Umbilical cord (tissue), 1 donor: ENCODE measurements at regions not wholly inside any gene's neighbourhood (a gene's known extent, or its start where the extent isn't known, plus 50 kb on each side); places are given as distances from the start of the nearest gene placed in this dataset.
"Not testable (repeated sequence)": the region's sequence is repeated elsewhere in the genome, so short reads cannot be mapped to it uniquely, and the experiment has no call there.

ENCODE experiments used
- DNase-seq: peaks from one replicate; pipeline ENCODE4 v3.0.0-alpha.2; 2015; ENCODE audit warnings: low spot score

GRCh38 chrY:16715278-16715677 lies 1164.7 kb downstream of the CDY2B start:
- no peak for DNase-seq

DNA sequence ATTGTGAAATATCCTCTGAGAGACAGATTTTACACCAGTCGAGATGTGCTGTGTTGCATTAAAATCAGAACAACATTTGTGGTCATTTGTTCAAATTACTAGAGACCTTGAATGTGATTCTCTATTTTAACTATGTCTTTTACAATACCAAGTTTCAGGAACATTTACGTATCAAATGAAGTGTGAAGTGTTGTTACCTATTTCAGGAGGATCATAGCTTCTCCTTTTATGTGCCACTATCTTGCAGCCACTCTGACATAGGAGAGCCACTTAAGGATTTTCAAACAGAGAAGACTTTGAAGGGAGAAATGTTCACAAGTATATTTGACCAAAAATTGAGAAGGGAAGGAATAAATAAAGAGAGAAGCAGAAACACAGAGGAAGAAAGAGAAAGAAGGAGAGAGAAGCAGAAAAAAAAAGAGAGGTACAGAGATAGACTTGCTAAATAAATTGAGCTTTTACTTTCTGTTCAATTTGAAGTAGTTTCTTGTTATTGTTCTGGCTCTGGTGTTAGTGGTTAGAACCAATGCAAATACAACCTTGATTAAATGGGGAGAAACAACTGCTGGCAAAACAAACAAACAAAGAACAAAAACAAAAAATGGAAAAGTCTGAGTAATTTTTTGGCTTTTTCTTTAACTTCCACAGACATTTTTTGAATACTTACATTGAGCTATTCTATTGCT lies 1206.8 kb downstream of the CDY2B start:
- DNase-seq = no peak

DNA sequence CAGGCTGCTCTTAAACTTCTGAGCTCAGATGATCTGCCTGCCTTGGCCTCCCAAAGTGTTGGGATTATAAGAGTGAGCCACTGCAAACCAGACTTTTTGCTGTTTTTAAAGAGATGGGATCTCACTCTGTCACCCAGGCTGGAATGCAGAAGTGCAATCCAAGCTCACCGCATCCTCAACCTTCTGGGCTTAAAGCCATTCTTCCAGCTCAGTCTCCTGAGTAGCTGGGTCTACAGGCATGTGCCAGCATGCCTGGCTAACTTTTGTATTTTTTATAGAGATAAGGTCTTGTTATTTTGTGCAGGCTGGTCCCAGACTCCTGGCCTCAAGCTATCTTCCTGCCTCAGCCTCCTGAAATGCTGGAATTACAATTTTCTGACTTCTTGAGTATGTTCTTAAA lies 1211.6 kb downstream of the CDY2B start:
- peak; percentile 13 for DNase-seq

GRCh38 chrY:16662741-16663140 lies 1217.3 kb downstream of the CDY2B start:
- DNase-seq = no peak

- no peak for DNase-seq
Observed at GRCh38 chrY:16659340-16659739, 1220.7 kb downstream of the CDY2B start.

GRCh38 chrY:16653971-16654370 lies 1226.0 kb downstream of the CDY2B start:
- DNase-seq = no peak

DNA sequence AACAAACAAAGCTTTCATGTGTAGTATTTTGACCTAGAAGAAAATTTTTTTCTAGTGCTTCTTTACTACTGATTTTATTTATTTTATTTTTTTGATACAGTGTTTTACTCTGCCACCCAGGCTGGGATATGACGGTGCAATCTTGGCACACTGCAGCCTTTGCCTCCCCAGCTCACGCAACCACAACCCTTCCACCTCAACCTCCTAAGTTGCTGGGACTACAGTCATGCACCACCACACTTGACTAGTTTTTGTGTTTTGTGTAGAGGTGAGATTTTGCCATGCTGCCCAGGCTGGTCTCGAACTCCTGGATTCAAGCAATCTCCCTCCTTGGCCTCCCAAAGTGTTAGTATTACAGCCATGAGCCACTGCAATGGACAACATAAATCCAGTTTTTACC lies 1234.0 kb downstream of the CDY2B start:
- no peak for DNase-seq

- no peak for DNase-seq
Observed at GRCh38 chrY:16645449-16645848, 1234.6 kb downstream of the CDY2B start.

GRCh38 chrY:16644270-16644800 lies 1235.7 kb downstream of the CDY2B start:
- no peak for DNase-seq

DNA sequence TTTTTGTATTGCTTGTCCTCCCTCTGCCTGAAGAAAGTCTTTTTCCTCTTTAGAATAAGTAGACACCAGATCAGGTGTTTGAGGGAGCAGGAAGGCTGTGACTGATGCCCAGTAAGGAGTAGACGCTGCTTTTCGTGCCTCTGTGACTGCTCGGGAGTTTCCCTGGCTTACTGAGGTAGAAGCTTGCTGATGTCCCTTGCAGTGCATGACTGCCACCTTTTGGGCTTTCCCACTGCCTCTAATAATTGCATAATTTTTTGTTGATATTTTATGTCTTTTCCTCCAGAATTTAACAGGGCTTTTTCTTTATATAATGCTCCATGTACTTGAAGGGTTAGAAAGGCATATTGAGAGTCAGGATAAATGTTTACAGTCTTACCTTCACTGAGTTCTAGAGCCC lies 1240.2 kb downstream of the CDY2B start:
- peak; percentile 17 for DNase-seq

GRCh38 chrY:16638743-16639142 lies 1241.3 kb downstream of the CDY2B start:
- not testable (repeated sequence) for DNase-seq

GRCh38 chrY:16636254-16636653 lies 1243.8 kb downstream of the CDY2B start:
- no peak for DNase-seq

- DNase-seq = no peak
Observed at GRCh38 chrY:16629146-16629545, 1250.9 kb downstream of the CDY2B start.

GRCh38 chrY:16627122-16627521 lies 1252.9 kb downstream of the CDY2B start:
- no peak for DNase-seq

DNA sequence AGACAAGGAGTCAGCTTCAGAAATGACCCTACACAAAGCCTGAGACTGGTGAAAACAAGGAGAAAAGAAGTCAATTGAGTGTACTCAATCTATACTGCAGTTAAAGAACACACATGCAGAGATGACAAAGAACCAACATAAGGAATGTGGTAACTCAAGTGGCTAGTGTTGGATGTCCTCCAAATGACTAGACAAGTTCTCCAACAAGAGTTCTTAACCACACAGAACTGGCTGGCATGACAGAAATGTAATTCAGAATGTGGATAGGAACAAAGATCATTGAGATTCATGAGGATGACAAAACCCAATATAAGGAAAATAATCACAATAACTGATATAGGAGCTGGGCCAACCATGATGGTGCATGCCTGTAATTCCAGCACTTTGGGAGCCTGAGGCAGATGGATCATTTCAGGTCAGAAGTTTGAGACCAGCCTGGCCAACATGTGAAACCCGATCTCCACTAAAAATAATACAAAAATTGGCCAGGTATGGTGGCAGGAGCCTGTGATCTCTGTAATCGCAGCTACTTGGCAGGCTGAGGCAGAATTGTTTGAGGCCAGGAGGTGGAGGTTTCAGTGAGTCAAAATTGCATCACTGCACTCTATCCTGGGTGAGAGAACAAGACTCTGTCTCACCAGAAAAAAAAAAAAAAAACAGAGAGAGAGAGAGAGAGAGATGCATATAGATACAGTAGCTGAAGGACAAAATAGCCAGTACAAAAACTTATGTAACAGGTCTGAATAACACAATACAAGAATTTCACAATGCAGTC lies 1263.6 kb downstream of the CDY2B start:
- DNase-seq = no peak

DNA sequence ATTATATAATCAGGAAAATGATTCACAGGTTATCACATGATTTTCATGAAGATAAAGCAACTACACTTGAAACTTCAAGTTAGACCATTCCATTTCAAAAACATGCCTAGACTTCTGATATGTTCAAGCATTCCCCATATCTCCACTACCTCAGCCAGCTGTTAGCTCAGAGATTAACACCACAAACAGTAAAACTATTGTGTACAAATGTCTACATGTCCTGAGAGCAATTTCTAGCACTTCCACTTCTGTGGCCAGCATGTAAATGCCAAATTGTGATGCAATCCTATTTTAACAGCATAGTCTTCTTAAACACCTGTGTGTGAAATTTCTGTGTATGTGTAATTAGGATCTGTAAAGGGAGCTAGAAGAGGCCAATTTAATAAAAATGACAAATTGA lies 1271.3 kb downstream of the CDY2B start:
- no peak for DNase-seq

GRCh38 chrY:16602146-16602545 lies 1277.9 kb downstream of the CDY2B start:
- no peak for DNase-seq

DNA sequence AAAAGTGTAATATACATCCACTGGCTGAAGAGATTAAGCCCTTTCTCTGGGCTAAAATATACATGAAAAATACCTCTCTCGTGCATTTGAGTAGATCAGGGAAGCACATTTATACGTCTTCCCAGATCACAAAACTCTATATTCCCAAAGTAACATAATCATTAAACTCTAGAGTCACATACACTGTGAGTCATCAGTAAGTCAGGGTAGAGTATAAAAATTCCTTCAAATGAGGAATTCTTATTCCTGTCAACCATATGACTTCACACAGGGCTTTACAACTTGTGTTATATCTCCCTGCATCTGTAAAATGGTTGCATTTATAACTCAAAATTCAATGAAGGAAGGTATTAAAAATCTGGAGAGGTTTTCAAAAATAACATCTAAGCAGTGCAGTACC lies 1278.4 kb downstream of the CDY2B start:
- DNase-seq = no peak

DNA sequence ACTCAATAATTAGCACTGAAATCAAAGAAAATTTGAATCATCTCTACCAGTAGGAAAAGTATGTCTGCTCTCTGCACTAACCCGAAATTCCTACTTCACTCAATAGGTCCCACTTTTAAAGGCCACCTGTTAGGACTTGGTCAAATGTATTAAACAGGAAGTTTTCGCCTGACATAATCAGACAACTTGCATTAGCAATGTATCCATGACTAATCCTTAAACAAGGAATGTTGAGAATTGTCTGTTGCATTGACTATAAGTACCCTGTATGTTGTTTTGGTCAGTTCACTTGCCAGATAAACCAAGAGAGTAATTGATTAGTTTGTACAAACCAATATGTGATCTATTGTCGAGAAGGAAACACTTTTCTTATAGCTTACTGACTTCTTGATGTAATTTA lies 1308.0 kb downstream of the CDY2B start:
- DNase-seq = no peak

DNA sequence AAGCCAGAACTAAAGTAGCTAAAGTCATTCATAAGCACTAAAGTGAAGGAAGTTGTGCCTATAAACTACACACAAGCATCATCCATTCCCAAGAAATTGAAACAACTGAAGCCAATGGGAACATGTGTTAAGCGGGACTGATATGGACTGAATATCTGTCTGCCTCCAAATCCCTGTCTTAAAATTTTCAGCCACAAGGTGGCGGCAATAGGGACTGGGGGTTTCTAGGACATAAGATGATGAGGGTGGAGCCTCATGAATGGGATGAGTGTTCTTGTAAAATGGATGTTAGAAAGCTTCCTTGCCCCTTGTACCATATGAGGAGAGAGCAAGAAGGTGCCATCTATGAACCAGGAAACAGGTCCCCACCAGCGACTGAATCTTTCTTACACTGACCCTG lies 1317.5 kb downstream of the CDY2B start:
- DNase-seq = no peak

DNA sequence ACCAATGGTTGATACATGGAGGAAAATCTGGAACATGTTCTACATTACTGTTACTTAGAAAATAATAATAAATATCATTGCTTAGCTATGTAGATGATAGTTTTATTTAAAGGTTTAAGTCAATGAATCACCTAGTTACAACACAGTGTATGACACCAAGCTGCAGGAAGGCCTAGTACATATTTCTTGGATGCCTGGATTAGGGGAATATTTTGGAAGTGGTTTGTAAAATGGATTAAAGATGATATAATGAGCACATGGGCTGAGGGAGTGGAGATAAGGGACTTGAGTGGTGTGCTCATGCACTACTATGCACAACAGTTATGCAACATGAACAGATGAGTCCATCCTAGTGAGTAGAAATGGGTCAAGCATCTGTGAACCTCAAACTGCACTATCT lies 1358.0 kb downstream of the CDY2B start:
- peak; percentile 13 for DNase-seq

GRCh38 chrY:16502733-16503214 lies 1377.2 kb downstream of the CDY2B start:
- no peak for DNase-seq

GRCh38 chrY:16490706-16491105 lies 1389.3 kb downstream of the CDY2B start:
- no peak for DNase-seq
